D721Med (cell line): ENCODE measurements at regions not wholly inside any gene's neighbourhood (a gene's known extent, or its start where the extent isn't known, plus 50 kb on each side); places are given as distances from the start of the nearest gene placed in this dataset.

ENCODE experiments used
- DNase-seq: peaks from one replicate; pipeline ENCODE4 v3.0.0; 2011; ENCODE audit warnings: low spot score; ENCODE audit not compliant: insufficient read length
- FAIRE-seq: peaks from 2 replicates; lab custom pipeline; 2011; peaks lifted over from hg19 to GRCh38; lab: Jason Lieb, UNC
- TF ChIP-seq, protein P1 (sequence below): IDR thresholded peaks from 2 replicates; pipeline ENCODE4 v1.5.1; 2012; ENCODE audit warnings: mild to moderate bottlenecking, control low read depth; ENCODE audit not compliant: insufficient read depth; ENCODE audit errors: missing control alignments

GRCh38 chr11:97202613-97203292, 812.9 kb downstream of the JRKL start:
- DNase-seq, result no peak
- TF ChIP-seq, protein P1, sequence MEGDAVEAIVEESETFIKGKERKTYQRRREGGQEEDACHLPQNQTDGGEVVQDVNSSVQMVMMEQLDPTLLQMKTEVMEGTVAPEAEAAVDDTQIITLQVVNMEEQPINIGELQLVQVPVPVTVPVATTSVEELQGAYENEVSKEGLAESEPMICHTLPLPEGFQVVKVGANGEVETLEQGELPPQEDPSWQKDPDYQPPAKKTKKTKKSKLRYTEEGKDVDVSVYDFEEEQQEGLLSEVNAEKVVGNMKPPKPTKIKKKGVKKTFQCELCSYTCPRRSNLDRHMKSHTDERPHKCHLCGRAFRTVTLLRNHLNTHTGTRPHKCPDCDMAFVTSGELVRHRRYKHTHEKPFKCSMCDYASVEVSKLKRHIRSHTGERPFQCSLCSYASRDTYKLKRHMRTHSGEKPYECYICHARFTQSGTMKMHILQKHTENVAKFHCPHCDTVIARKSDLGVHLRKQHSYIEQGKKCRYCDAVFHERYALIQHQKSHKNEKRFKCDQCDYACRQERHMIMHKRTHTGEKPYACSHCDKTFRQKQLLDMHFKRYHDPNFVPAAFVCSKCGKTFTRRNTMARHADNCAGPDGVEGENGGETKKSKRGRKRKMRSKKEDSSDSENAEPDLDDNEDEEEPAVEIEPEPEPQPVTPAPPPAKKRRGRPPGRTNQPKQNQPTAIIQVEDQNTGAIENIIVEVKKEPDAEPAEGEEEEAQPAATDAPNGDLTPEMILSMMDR, result no peak
- no peak for FAIRE-seq

- FAIRE-seq (no peak), DNase-seq (no peak)
- TF ChIP-seq, protein P1, result no peak
Measured at GRCh38 chr11:97218011-97218410, 828.2 kb downstream of the JRKL start.

GRCh38 chr11:97223647-97224046, 833.8 kb downstream of the JRKL start:
- TF ChIP-seq, protein P1, result no peak
- DNase-seq, result no peak
- no peak for FAIRE-seq

DNA sequence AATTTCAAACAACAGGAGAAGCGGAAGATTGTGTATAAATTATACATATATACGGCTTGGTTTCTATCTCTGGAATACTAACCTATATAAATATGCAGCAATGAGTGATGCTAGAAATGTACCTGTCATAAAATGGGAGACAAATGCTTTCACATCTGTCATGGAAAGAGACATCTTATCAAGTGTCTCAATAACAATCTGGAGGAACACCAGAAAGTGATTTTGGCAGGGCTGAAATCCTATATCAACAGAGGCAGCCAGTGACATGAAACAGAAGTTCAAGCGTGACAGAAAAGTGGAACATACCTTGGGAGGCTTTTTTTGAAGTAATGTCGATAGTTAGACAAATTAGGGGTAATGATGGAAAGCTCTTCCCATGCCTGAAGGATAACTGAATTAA, 834.6 kb downstream of the JRKL start:
- DNase-seq (no peak), FAIRE-seq (no peak)

DNA sequence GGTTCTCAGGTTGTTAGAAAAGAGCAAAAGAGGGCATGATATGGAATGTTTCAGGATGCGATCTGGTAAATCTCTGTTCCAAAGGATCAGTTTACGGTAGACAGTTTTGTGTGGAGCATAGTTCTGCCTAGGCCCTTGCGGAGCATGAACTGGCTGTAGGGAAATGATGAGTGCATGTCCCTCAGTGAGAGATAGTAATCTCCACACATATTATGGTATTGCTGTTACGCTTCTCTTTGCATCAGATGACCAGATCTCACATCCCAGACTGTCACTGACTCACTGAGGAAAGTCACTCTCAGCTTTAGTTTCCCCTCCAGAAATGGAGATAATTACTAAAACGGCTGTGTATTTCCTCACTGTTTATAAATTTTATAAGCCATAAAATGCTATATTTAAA, 836.0 kb downstream of the JRKL start:
- FAIRE-seq, result no peak
- TF ChIP-seq, protein P1, result no peak

More for the DNA sequence above, 834.6 kb downstream of the JRKL start:
- TF ChIP-seq, protein P1, result no peak

GRCh38 chr11:97229936-97230335, 840.1 kb downstream of the JRKL start:
- TF ChIP-seq, protein P1, result no peak
- DNase-seq (no peak), FAIRE-seq (no peak)

More for the DNA sequence above, 836.0 kb downstream of the JRKL start:
- DNase-seq, result no peak

DNA sequence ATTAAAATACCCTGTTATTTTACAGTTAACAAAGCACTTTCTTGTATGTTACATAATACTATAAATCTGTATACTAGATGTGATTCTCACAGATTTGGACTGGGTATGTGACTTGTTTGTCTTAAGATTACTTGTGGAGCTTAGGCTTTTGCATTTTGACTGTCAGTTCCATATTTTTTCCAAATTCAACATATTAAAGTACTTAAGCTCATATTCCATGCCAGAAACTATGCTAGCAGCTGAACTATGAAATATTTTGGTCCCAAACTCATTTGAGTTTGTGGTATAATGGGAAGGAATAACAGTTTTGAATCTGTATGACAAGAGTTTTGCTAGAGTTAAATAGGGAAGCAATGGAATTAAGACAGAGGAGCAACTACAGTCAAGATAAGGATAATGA, 841.4 kb downstream of the JRKL start:
- FAIRE-seq (no peak), DNase-seq (no peak)
- TF ChIP-seq, protein P1, result no peak
